ENCODE measurements at regions not wholly inside any gene's neighbourhood (a gene's known extent, or its start where the extent isn't known, plus 50 kb on each side); places are given as distances from the start of the nearest gene placed in this dataset.

DNA sequence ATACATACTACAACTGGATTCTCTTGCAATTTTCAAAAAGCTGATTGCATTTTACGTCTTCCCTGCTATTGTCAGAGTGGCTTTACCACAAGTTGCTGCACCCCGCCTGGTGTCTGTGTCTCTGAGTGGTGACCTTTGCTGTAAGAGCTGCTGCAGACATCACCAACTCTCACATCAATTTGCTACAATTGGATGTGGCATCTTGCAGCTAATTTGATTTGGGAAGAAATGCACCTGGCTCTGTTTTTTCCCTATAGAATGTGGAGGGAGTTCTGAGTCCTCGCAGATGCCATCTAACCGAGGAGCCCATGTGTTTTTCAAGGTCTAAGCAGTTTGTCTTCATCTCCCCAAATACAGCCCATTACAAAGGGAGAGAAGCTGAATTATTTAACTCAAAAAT lies 73.8 kb upstream of the PHOX2B start:
- no peak for ATAC-seq
- Histone ChIP-seq H3K27ac (no peak overlapping the region), H3K27me3 (peaks cover 33% of the 10 kb centered on the region), H3K4me3 (no peak overlapping the region), H3K36me3 (no peaks in the 10 kb centered on the region), H3K9me3 (peaks cover 0 to 3% (median 0%) of the 10 kb centered on the region in 3 donors), H3K4me1 (no peaks in the 10 kb centered on the region)
- TF ChIP-seq EP300 (IDR thresholded peaks at IDR 0.05) (no peak), CTCF (IDR thresholded peaks at IDR 0.05) (no peak), POLR2A (IDR thresholded peaks at IDR 0.05) (no peak), POLR2AphosphoS5 (IDR thresholded peaks at IDR 0.05) (no peak)
- WGBS, 2 donors (ENCODE audit: low coverage in 1 of 2): 56 to 59% methylated on average over 1 to 4 of the region's 4 CpGs

- Histone ChIP-seq H3K27me3 (peaks cover 24% of the 10 kb centered on the region), H3K9me3 (no peaks in the 10 kb centered on the region), H3K36me3 (no peaks in the 10 kb centered on the region), H3K4me1 (no peaks in the 10 kb centered on the region), H3K4me3 (no peak overlapping the region), H3K27ac (no peak overlapping the region)
- no peak for ATAC-seq
- 49 to 74% methylated on average over 2 of the region's 2 CpGs for WGBS, 2 donors (ENCODE audit: low coverage in 1 of 2)
- TF ChIP-seq EP300 (IDR thresholded peaks at IDR 0.05) (no peak), CTCF (IDR thresholded peaks at IDR 0.05) (no peak), POLR2AphosphoS5 (IDR thresholded peaks at IDR 0.05) (no peak), POLR2A (IDR thresholded peaks at IDR 0.05) (no peak)
Observed at GRCh38 chr4:41820473-41820872, 71.9 kb upstream of the PHOX2B start.

DNA sequence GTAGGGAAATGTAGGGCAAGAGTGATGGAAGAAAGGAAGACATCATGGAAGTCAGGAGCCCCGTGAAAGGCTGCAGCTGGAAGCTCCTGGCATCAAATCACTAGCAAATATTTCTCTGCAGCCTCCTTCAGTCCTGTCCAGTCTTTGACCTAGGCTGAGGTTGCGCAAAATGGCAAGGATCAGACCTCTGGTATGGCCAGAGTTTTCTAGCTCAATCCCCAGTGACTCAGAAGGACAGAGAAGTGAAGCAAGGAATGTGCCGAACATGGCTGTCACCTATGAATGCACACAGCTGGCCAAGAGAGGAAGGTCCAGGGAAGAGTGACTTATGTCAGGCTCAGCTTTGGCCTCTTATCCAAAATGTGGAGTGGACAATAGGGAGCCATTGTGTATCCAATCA lies 71.1 kb upstream of the PHOX2B start:
- 85 to 96% methylated on average over 2 of the region's 3 CpGs for WGBS, 2 donors (ENCODE audit: low coverage in 1 of 2)
- no peak overlapping the region for H3K4me3 ChIP-seq
- TF ChIP-seq CTCF (IDR thresholded peaks at IDR 0.05): no peak
- no peak for TF ChIP-seq POLR2A (IDR thresholded peaks at IDR 0.05)
- TF ChIP-seq EP300 (IDR thresholded peaks at IDR 0.05): no peak
- TF ChIP-seq POLR2AphosphoS5 (IDR thresholded peaks at IDR 0.05): no peak
- peaks cover 33% of the 10 kb centered on the region for H3K27me3 ChIP-seq
- H3K27ac ChIP-seq: no peak overlapping the region
- H3K4me1 ChIP-seq: no peaks in the 10 kb centered on the region
- no peaks in the 10 kb centered on the region for H3K9me3 ChIP-seq
- ATAC-seq: no peak
- no peaks in the 10 kb centered on the region for H3K36me3 ChIP-seq

DNA sequence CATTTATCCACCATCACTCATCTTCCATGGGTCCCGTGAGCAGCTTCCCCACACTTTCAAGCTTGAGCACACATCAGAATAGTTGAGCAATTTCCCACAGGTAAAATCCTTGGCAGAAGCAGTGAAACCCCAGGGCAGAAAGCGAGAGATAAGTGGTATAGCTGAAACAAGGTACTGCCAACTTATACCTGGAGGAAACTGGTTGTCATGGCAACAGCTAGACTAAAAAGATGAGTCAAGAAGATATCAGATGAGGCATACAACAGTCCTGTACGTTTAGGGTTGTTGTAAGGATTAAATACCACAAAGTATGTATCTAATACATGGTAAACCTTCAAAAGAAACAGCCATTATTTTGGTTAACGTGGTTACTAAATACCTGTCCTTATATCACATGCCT lies 66.9 kb upstream of the PHOX2B start:
- no peak for TF ChIP-seq POLR2AphosphoS5 (IDR thresholded peaks at IDR 0.05)
- TF ChIP-seq CTCF (IDR thresholded peaks at IDR 0.05): no peak
- TF ChIP-seq EP300 (IDR thresholded peaks at IDR 0.05): no peak
- no peak for TF ChIP-seq POLR2A (IDR thresholded peaks at IDR 0.05)
- no peaks in the 10 kb centered on the region for H3K4me1 ChIP-seq
- 52 to 83% methylated on average over 3 to 4 of the region's 4 CpGs for WGBS, 2 donors (ENCODE audit: low coverage in 1 of 2)
- peaks cover 49% of the 10 kb centered on the region for H3K27me3 ChIP-seq
- H3K4me3 ChIP-seq: no peak overlapping the region
- ATAC-seq: no peak
- H3K9me3 ChIP-seq: peaks cover 0 to 11% (median 0%) of the 10 kb centered on the region in 3 donors
- H3K36me3 ChIP-seq: no peaks in the 10 kb centered on the region
- H3K27ac ChIP-seq: no peak overlapping the region

DNA sequence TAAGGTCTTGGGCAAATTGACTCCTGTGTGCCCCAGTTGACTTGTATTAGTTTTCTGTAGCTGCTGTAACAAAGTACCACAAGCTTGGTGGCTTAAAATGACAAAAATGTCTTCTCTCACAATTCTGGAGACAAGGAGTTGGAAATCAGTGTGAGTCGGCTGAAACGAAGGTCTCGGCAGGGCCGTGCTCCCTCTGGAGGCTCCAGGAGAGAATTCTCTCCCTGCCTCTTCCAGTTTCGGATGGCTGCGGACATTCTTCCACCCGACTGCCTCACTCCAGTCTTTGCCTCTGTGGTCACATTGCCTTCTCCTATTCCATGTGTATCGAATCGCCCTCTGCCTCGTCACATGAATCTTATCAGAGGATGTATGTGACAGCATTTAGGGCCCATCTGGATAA lies 66.0 kb upstream of the PHOX2B start:
- no peak overlapping the region for H3K27ac ChIP-seq
- 28 to 30% methylated on average over 6 to 10 of the region's 10 CpGs for whole genome bisulfite sequencing, 2 donors (ENCODE audit: low coverage in 1 of 2)
- no peaks in the 10 kb centered on the region for H3K36me3 ChIP-seq
- no peaks in the 10 kb centered on the region for H3K4me1 ChIP-seq
- no peak for ATAC-seq
- H3K9me3 ChIP-seq: peaks cover 0 to 11% (median 0%) of the 10 kb centered on the region in 3 donors
- H3K27me3 ChIP-seq: peaks cover 46% of the 10 kb centered on the region
- TF ChIP-seq POLR2AphosphoS5 (IDR thresholded peaks at IDR 0.05) (no peak), CTCF (IDR thresholded peaks at IDR 0.05) (no peak), EP300 (IDR thresholded peaks at IDR 0.05) (no peak), POLR2A (IDR thresholded peaks at IDR 0.05) (no peak)
- no peak overlapping the region for H3K4me3 ChIP-seq

Data from gastroesophageal sphincter (tissue), 4 donors.